GM12892 (cell line): ENCODE measurements at regions not wholly inside any gene's neighbourhood (a gene's known extent, or its start where the extent isn't known, plus 50 kb on each side); places are given as distances from the start of the nearest gene placed in this dataset.

Source experiments
- POLR2A ChIP-seq: IDR thresholded peaks from 2 replicates; pipeline ENCODE4 v1.6.1; 2011; ENCODE audit warnings: low read depth, low read length, control low read depth
- POLR2AphosphoS5 ChIP-seq: IDR thresholded peaks from 2 replicates; pipeline ENCODE4 v1.6.1; 2011; ENCODE audit warnings: low read depth, low read length, control low read depth
- TAF1 ChIP-seq: IDR thresholded peaks from 2 replicates; pipeline ENCODE4 v1.6.1; 2011; ENCODE audit warnings: low read depth, mild to moderate bottlenecking, control low read depth, low read length, borderline replicate concordance

DNA sequence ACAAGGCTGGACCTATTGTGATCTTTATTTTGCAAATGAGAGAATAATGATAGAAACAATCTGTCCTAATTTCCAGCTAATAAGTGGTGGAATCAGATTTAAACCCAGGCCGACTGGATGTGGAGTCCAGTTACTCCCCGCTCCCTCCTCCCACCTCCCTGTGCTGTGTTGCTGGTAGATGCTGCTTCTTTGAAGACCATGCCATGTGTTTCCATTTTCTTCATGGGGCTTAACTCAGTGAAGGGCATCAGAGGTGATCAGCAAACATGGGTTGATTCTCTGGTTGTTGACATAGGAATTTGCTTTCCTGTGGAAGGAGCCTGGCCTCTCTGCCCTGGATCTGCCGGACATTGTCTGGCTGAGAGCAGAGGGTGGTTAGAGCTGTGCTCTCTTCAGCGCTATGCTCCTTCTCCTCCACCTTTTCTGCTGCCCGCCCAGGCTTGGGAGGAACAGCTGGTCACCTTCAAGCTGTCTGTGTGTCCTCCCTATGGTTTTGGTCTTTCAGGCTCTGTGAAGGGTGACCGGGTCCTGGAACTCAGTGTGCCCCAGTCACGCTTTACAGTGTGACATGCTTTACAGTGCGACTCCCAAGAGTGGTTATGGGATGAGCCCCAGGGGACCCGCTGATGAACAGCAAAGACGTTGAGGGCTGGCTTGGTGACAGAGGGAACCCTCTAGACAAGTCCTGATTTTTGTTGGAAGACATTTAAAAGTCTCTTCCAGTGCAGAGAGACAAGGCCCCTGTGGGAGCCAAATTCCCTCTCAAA is 68.4 kb upstream of the RPS23 start:
- TF ChIP-seq TAF1 (no peak), POLR2A (no peak), POLR2AphosphoS5 (no peak)
